ENCODE measurements at regions not wholly inside any gene's neighbourhood (a gene's known extent, or its start where the extent isn't known, plus 50 kb on each side); places are given as distances from the start of the nearest gene placed in this dataset.

- no peaks in the 10 kb centered on the region for H3K4me1 ChIP-seq (ENCODE audit: insufficient read depth, low read length, severe bottlenecking)
- no peaks in the 10 kb centered on the region for H4K20me1 ChIP-seq (ENCODE audit: insufficient read depth, low read length)
- no peak overlapping the region for H3K4me3 ChIP-seq (ENCODE audit: low read depth, low read length, poor library complexity, severe bottlenecking)
- no peaks in the 10 kb centered on the region for H3K36me3 ChIP-seq (ENCODE audit: insufficient read depth, low read length)
- H3K9ac ChIP-seq (ENCODE audit: low read length), result no peak overlapping the region
- H3F3A ChIP-seq (ENCODE audit: insufficient read depth, low read length), result no peaks in the 10 kb centered on the region
- H3K4me2 ChIP-seq (ENCODE audit: low read length), result no peak overlapping the region
- no peaks in the 10 kb centered on the region for H3K27me3 ChIP-seq (ENCODE audit: insufficient read depth, low read length)
- no peak for TF ChIP-seq EZH2 (IDR thresholded peaks at IDR 0.05; ENCODE audit: borderline replicate concordance, low read length)
- TF ChIP-seq, protein P1, sequence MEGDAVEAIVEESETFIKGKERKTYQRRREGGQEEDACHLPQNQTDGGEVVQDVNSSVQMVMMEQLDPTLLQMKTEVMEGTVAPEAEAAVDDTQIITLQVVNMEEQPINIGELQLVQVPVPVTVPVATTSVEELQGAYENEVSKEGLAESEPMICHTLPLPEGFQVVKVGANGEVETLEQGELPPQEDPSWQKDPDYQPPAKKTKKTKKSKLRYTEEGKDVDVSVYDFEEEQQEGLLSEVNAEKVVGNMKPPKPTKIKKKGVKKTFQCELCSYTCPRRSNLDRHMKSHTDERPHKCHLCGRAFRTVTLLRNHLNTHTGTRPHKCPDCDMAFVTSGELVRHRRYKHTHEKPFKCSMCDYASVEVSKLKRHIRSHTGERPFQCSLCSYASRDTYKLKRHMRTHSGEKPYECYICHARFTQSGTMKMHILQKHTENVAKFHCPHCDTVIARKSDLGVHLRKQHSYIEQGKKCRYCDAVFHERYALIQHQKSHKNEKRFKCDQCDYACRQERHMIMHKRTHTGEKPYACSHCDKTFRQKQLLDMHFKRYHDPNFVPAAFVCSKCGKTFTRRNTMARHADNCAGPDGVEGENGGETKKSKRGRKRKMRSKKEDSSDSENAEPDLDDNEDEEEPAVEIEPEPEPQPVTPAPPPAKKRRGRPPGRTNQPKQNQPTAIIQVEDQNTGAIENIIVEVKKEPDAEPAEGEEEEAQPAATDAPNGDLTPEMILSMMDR (IDR thresholded peaks at IDR 0.05; ENCODE audit: low read length), result no peak
- no peak overlapping the region for H2AFZ ChIP-seq (ENCODE audit: low read length)
- H3K9me3 ChIP-seq (ENCODE audit: low read length), result no peaks in the 10 kb centered on the region
- H3K9me2 ChIP-seq (ENCODE audit: low read depth, low read length), result no peaks in the 10 kb centered on the region
- H3K79me2 ChIP-seq (ENCODE audit: insufficient read depth, low read length), result no peaks in the 10 kb centered on the region
- no peak overlapping the region for H3K27ac ChIP-seq (ENCODE audit: low read depth, low read length, poor library complexity, severe bottlenecking)
These were observed 1531.6 kb downstream of the KCNT2 start for GRCh38 chr1:195076682-195077081.

DNA sequence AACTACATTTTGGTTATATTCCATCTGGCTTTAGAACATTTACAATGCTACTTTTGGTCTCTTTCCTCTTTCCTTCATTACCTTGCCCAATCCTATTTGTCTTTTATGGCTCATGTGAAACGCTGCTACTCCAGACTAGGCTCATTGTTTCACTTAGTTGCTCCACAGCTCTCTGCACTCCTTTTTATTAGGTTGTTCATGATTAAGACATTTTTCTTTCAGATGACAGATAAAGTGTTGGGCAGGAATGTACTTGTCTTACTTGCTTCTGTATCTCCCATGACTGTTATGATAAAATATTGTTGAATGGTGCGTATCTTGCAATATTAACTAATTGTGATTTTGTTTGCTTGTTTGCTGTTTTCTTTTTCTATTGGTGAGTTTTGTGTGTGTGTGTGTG, 1532.3 kb downstream of the KCNT2 start:
- no peak overlapping the region for H3K4me3 ChIP-seq (ENCODE audit: low read depth, low read length, poor library complexity, severe bottlenecking)
- no peaks in the 10 kb centered on the region for H3F3A ChIP-seq (ENCODE audit: insufficient read depth, low read length)
- H3K9me2 ChIP-seq (ENCODE audit: low read depth, low read length), result no peaks in the 10 kb centered on the region
- no peaks in the 10 kb centered on the region for H3K27me3 ChIP-seq (ENCODE audit: insufficient read depth, low read length)
- no peaks in the 10 kb centered on the region for H3K79me2 ChIP-seq (ENCODE audit: insufficient read depth, low read length)
- H3K36me3 ChIP-seq (ENCODE audit: insufficient read depth, low read length), result no peaks in the 10 kb centered on the region
- H4K20me1 ChIP-seq (ENCODE audit: insufficient read depth, low read length), result no peaks in the 10 kb centered on the region
- no peak overlapping the region for H3K27ac ChIP-seq (ENCODE audit: low read depth, low read length, poor library complexity, severe bottlenecking)
- no peaks in the 10 kb centered on the region for H3K9me3 ChIP-seq (ENCODE audit: low read length)
- H2AFZ ChIP-seq (ENCODE audit: low read length), result no peak overlapping the region
- no peak overlapping the region for H3K4me2 ChIP-seq (ENCODE audit: low read length)
- H3K9ac ChIP-seq (ENCODE audit: low read length), result no peak overlapping the region
- H3K4me1 ChIP-seq (ENCODE audit: insufficient read depth, low read length, severe bottlenecking), result no peaks in the 10 kb centered on the region
- TF ChIP-seq EZH2 (IDR thresholded peaks at IDR 0.05; ENCODE audit: borderline replicate concordance, low read length), result no peak
- TF ChIP-seq, protein P1 (IDR thresholded peaks at IDR 0.05; ENCODE audit: low read length), result no peak

- Histone ChIP-seq H2AFZ (ENCODE audit: low read length) (no peak overlapping the region), H3K9ac (ENCODE audit: low read length) (no peak overlapping the region), H3K27ac (ENCODE audit: low read depth, low read length, poor library complexity, severe bottlenecking) (no peak overlapping the region), H3K36me3 (ENCODE audit: insufficient read depth, low read length) (no peaks in the 10 kb centered on the region), H3F3A (ENCODE audit: insufficient read depth, low read length) (no peaks in the 10 kb centered on the region), H3K27me3 (ENCODE audit: insufficient read depth, low read length) (no peaks in the 10 kb centered on the region), H3K9me2 (ENCODE audit: low read depth, low read length) (no peaks in the 10 kb centered on the region), H4K20me1 (ENCODE audit: insufficient read depth, low read length) (no peaks in the 10 kb centered on the region), H3K4me2 (ENCODE audit: low read length) (no peak overlapping the region), H3K4me1 (ENCODE audit: insufficient read depth, low read length, severe bottlenecking) (no peaks in the 10 kb centered on the region), H3K79me2 (ENCODE audit: insufficient read depth, low read length) (no peaks in the 10 kb centered on the region), H3K4me3 (ENCODE audit: low read depth, low read length, poor library complexity, severe bottlenecking) (no peak overlapping the region), H3K9me3 (ENCODE audit: low read length) (no peaks in the 10 kb centered on the region)
- no peak for TF ChIP-seq EZH2 (IDR thresholded peaks at IDR 0.05; ENCODE audit: borderline replicate concordance, low read length)
- TF ChIP-seq, protein P1 (IDR thresholded peaks at IDR 0.05; ENCODE audit: low read length), result no peak
These were observed 1536.8 kb downstream of the KCNT2 start for GRCh38 chr1:195071461-195071860.
